ENCODE measurements at regions not wholly inside any gene's neighbourhood (a gene's known extent, or its start where the extent isn't known, plus 50 kb on each side); places are given as distances from the start of the nearest gene placed in this dataset.

GRCh38 chrX:118197730-118198129 is 81.1 kb upstream of the KLHL13 start:
- TF ChIP-seq ARNTL (CRISPR knock-in tag; IDR thresholded peaks at IDR 0.05) (no peak), CTCF (CRISPR knock-in tag; IDR thresholded peaks at IDR 0.05) (no peak), KLF16 (CRISPR knock-in tag; IDR thresholded peaks at IDR 0.05) (no peak), ZNF766 (CRISPR knock-in tag; IDR thresholded peaks at IDR 0.05; ENCODE audit: borderline replicate concordance) (no peak), POLR2AphosphoS5 (IDR thresholded peaks at IDR 0.05; ENCODE audit: low read depth, low read length) (no peak), HOXA5 (CRISPR knock-in tag; IDR thresholded peaks at IDR 0.05) (no peak), RXRA (CRISPR knock-in tag; IDR thresholded peaks at IDR 0.05) (no peak), MAZ (IDR thresholded peaks at IDR 0.05; ENCODE audit: borderline replicate concordance, low read depth, low read length) (no peak), MAZ (CRISPR knock-in tag; IDR thresholded peaks at IDR 0.05; ENCODE audit: low read depth) (no peak)

Measured in HepG2 (cell line).